Left lung (tissue), 4 donors: ENCODE measurements at regions not wholly inside any gene's neighbourhood (a gene's known extent, or its start where the extent isn't known, plus 50 kb on each side); places are given as distances from the start of the nearest gene placed in this dataset.

Experiments used
- ATAC-seq: fragments of 200-7000 bp; cut with Tn5 transposase; one replicate; pipeline ENCODE4 v1.9.1; 2020; ENCODE audit warnings: moderate library complexity
- DNase-seq, 4 donors: peaks; one replicate each; pipeline ENCODE4 v3.0.0-alpha.2; 2013 to 2020
- H3K27ac ChIP-seq, 2 donors: fragments of 200-600 bp; sonication (generic) in 1 of 2; one replicate each; pipeline versions ENCODE4 v1.5.0 to v1.8.0; 2020 to 2021
- H3K27me3 ChIP-seq, 2 donors: fragments of 200-600 bp; sonication (generic) in 1 of 2; one replicate each; pipeline versions ENCODE4 v1.5.0 to v1.8.0; 2020 to 2021
- H3K36me3 ChIP-seq, 2 donors: fragments of 200-600 bp; sonication (generic) in 1 of 2; one replicate each; pipeline versions ENCODE4 v1.5.0 to v1.8.0; 2020 to 2021
- H3K4me1 ChIP-seq, 2 donors: fragments of 200-600 bp; one replicate each; pipeline ENCODE4 v1.8.0; 2021
- H3K4me3 ChIP-seq, 2 donors: fragments of 200-600 bp; sonication (generic) in 1 of 2; one replicate each; pipeline versions ENCODE4 v1.5.0 to v1.8.0; 2020 to 2021; ENCODE audit warnings: mild to moderate bottlenecking in 1 of 2
- H3K9me3 ChIP-seq, 2 donors: fragments of 200-600 bp; sonication (generic) in 1 of 2; one replicate each; pipeline versions ENCODE4 v1.5.0 to v1.8.0; 2020 to 2021
- intact Hi-C, 2 donors: fragments of 100-400 bp; cut with DNase I; formaldehyde crosslinking; loops; one replicate each; pipeline versions ENCODE4 v1.11.2 to v1.14.2; 2022
- TF ChIP-seq, protein P1 (sequence below), 2 donors: fragments of 200-600 bp; sonication (generic) in 1 of 2; IDR thresholded peaks; one replicate each; pipeline versions ENCODE4 v1.5.0 to v1.8.0; 2021; ENCODE audit warnings: antibody characterized with exemption in 2 of 2
- donor health status: DM: no; HTN: yes; CAD: no.
- donor health status: DM: no; HTN: no; CAD: no.

- Histone ChIP-seq H3K9me3 (no peaks in the 10 kb centered on the region), H3K4me1 (no peaks in the 10 kb centered on the region), H3K27ac (no peak overlapping the region), H3K4me3 (no peak overlapping the region), H3K36me3 (no peaks in the 10 kb centered on the region), H3K27me3 (no peaks in the 10 kb centered on the region)
- intact Hi-C loops: no loop called here
- no peak for ATAC-seq
- no peak for DNase-seq
- TF ChIP-seq, protein P1, sequence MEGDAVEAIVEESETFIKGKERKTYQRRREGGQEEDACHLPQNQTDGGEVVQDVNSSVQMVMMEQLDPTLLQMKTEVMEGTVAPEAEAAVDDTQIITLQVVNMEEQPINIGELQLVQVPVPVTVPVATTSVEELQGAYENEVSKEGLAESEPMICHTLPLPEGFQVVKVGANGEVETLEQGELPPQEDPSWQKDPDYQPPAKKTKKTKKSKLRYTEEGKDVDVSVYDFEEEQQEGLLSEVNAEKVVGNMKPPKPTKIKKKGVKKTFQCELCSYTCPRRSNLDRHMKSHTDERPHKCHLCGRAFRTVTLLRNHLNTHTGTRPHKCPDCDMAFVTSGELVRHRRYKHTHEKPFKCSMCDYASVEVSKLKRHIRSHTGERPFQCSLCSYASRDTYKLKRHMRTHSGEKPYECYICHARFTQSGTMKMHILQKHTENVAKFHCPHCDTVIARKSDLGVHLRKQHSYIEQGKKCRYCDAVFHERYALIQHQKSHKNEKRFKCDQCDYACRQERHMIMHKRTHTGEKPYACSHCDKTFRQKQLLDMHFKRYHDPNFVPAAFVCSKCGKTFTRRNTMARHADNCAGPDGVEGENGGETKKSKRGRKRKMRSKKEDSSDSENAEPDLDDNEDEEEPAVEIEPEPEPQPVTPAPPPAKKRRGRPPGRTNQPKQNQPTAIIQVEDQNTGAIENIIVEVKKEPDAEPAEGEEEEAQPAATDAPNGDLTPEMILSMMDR (IDR thresholded peaks at IDR 0.05): no peak
Measured at GRCh38 chr13:40042991-40043390, 387.5 kb downstream of the COG6 start.

DNA sequence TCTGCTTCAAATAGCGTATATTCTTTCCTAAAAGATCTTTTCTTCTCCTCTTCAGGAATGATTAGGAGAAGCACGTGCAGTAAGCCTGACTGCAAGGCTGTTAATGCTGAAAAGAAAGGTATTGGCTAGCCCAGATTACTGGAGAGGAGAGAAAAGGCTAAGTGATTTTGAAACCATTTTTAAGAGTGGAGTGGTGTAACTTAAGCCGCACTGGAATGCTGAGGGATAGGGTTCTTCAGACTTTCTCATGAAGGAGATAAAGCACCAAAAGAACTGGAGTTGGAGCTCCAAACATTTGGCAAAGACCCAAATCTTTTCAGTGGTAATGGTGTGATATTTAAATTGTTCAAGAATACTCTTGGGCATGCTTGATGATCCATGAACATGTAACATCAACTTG is 388.3 kb downstream of the COG6 start:
- no peak overlapping the region for H3K27ac ChIP-seq
- no peaks in the 10 kb centered on the region for H3K27me3 ChIP-seq
- H3K4me1 ChIP-seq: no peaks in the 10 kb centered on the region
- no peaks in the 10 kb centered on the region for H3K36me3 ChIP-seq
- DNase-seq (no peak), ATAC-seq (peak; percentile 81)
- intact Hi-C loops: no loop called here
- H3K9me3 ChIP-seq: no peaks in the 10 kb centered on the region
- TF ChIP-seq, protein P1 (IDR thresholded peaks at IDR 0.05): no peak
- no peak overlapping the region for H3K4me3 ChIP-seq

DNA sequence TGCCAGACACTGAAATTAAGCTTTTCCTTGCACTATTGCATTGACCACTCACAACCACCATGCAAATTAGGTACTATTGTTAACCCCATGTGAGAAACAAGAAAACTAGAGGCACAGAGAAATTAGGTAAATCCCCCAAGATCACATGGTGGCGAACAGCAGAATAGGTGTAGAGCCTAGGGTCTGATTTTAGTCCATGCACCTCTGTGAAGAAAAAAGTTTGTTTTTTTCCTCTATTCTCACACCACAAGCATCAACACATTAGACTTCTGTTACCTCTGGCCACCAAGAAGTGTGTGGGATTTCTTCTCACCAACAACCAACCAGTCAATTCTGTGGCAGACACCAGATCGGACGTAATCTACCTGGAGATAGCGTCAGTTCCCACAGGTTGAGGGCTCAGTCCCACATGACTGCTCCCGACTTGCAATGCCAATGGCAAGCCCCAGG is 391.9 kb downstream of the COG6 start:
- DNase-seq (no peak), ATAC-seq (no peak)
- no peak overlapping the region for H3K4me3 ChIP-seq
- no peak overlapping the region for H3K27ac ChIP-seq
- H3K4me1 ChIP-seq: no peaks in the 10 kb centered on the region
- no peaks in the 10 kb centered on the region for H3K27me3 ChIP-seq
- H3K9me3 ChIP-seq: no peaks in the 10 kb centered on the region
- intact Hi-C loops: no loop called here
- H3K36me3 ChIP-seq: no peaks in the 10 kb centered on the region
- TF ChIP-seq, protein P1 (IDR thresholded peaks at IDR 0.05): no peak

- no peaks in the 10 kb centered on the region for H3K27me3 ChIP-seq
- H3K9me3 ChIP-seq: no peaks in the 10 kb centered on the region
- no peaks in the 10 kb centered on the region for H3K36me3 ChIP-seq
- DNase-seq (no peak), ATAC-seq (no peak)
- no peak overlapping the region for H3K4me3 ChIP-seq
- intact Hi-C loops: no loop called here
- H3K27ac ChIP-seq: no peak overlapping the region
- TF ChIP-seq, protein P1 (IDR thresholded peaks at IDR 0.05): no peak
- H3K4me1 ChIP-seq: no peaks in the 10 kb centered on the region
Measured at GRCh38 chr13:40048551-40048950, 393.1 kb downstream of the COG6 start.

DNA sequence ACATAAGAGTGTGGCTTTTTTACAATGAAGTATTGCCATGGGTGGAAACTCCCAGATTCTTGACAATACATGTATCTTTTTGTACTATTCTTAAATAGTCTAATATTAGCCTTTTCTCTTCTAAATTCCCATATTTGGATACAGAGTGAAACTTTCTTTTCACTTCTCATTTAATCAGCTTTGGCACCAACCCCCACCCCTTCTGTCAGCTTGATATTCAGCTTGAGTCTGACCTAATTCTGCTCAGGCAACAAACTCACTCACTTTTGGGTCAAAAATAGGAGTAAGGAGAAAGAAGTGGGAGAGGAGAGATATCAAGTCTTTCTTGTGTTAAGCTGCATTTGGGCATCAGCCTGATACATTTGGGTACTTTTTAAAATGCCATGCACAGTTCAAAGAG is 397.5 kb downstream of the COG6 start:
- Histone ChIP-seq H3K27me3 (no peaks in the 10 kb centered on the region), H3K4me1 (no peaks in the 10 kb centered on the region), H3K36me3 (no peaks in the 10 kb centered on the region), H3K27ac (no peak overlapping the region), H3K4me3 (no peak overlapping the region), H3K9me3 (no peaks in the 10 kb centered on the region)
- DNase-seq (no peak), ATAC-seq (no peak)
- TF ChIP-seq, protein P1 (IDR thresholded peaks at IDR 0.05): no peak
- intact Hi-C loops: no loop called here
